ENCODE measurements at regions not wholly inside any gene's neighbourhood (a gene's known extent, or its start where the extent isn't known, plus 50 kb on each side); places are given as distances from the start of the nearest gene placed in this dataset.
"Not testable (repeated sequence)": the region's sequence is repeated elsewhere in the genome, so short reads cannot be mapped to it uniquely, and the experiment has no call there.

DNA sequence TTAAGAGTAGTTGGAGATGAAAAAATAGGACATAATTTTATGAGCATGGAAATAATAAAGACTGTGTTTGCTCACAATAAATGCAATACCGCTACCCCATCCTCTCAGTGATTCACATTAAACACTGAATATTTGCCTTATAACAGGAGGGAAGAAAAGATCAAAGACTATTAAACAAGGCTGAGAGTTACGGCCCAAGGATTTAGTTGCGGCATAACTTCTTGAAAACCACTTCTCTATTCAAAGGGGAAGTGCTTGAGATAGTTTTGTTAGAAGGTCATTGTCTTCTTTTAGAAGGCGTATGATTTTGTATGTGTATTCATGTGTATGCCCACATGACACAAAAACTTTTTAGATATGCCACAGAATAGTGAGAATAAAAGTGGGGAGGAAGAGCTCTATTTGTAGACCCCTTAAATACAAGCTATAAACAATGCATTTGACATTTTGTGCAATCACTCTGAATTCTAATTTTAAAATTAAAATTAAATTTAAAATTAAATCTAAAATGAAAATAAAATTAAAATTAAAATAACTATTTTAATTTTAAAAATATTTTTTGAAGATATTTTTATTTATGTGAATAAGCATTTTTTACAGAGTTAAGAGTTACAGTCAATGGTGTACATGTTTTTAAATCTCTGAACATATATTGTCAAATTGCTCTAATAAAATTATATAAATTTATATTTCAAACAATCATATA is 986.6 kb upstream of the ADAMTS5 start:
- no peak overlapping the region for H3K27ac ChIP-seq
- no peaks in the 10 kb centered on the region for H3K4me1 ChIP-seq
- no peak for TF ChIP-seq POLR2A (IDR thresholded peaks at IDR 0.05)
- TF ChIP-seq, protein P1, sequence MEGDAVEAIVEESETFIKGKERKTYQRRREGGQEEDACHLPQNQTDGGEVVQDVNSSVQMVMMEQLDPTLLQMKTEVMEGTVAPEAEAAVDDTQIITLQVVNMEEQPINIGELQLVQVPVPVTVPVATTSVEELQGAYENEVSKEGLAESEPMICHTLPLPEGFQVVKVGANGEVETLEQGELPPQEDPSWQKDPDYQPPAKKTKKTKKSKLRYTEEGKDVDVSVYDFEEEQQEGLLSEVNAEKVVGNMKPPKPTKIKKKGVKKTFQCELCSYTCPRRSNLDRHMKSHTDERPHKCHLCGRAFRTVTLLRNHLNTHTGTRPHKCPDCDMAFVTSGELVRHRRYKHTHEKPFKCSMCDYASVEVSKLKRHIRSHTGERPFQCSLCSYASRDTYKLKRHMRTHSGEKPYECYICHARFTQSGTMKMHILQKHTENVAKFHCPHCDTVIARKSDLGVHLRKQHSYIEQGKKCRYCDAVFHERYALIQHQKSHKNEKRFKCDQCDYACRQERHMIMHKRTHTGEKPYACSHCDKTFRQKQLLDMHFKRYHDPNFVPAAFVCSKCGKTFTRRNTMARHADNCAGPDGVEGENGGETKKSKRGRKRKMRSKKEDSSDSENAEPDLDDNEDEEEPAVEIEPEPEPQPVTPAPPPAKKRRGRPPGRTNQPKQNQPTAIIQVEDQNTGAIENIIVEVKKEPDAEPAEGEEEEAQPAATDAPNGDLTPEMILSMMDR (IDR thresholded peaks at IDR 0.05), result no peak
- DNase-seq, result no peak
- ATAC-seq, result no peak
- H3K27me3 ChIP-seq, result no peaks in the 10 kb centered on the region
- no peaks in the 10 kb centered on the region for H3K36me3 ChIP-seq (replicated peaks in 1 of 2; ENCODE audit: insufficient read depth in 1 of 2, low read depth in 2 of 2)
- intact Hi-C loops (cut with DNase I), result no loop called here
- H3K9me3 ChIP-seq, result no peaks in the 10 kb centered on the region
- no peak overlapping the region for H3K4me3 ChIP-seq
- WGBS, 2 donors, result 68 to 89% methylated on average over 4 of the region's 4 CpGs

DNA sequence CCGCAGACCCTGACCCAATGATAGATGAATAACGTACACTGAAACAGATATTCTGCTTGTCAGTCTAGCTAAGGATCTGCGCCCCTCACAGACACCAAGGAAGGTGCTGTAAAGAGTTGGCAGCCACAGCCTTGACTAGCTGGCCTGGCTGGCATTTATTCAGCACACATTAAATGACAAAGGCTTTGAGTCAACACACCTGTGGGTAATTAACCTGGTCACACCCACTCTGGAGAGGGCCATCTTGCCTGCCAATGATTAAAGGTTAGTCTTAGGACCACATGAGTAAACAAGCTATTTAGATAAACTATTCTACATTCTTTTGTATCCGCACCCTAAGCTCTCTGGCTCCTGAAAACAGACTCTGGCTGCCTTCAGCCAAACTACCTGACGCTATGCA is 982.2 kb upstream of the ADAMTS5 start:
- ATAC-seq; H3K27ac ChIP-seq; intact Hi-C loops (cut with DNase I); H3K4me3 ChIP-seq; H3K9me3 ChIP-seq; DNase-seq; H3K36me3 ChIP-seq (replicated peaks in 1 of 2; ENCODE audit: insufficient read depth in 1 of 2, low read depth in 2 of 2); H3K4me1 ChIP-seq; H3K27me3 ChIP-seq: not testable (repeated sequence)
- 84 to 87% methylated on average over 5 of the region's 5 CpGs for WGBS, 2 donors

DNA sequence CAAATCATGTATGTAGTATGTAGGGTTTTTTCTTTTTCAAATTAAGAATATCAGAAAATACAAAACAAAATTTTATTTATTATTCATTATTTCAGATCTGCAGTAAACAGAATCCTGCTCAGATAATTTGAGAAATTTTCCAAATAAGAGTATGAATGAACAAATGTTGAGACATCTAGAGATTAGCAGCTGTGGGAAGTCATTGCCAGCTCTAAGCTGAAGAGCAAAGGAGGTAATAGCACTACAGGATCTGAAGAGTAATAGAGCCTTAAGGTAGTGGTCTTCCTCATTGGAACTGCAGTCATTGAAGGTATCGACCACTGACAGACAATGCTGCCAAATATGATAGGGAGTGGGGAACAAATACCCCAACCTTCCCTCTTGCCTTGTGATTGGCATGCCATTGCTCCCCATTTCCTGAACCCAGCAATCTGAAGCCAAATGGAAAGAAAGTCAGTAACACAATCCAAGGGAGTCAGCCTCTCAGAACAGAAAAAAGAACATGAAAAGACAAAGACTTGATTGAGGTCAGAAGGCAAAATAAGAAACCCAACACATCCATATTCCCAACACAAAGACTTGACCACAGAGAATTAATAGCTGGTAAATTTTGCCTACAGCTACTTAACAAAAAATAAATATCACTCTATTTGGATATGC is 963.4 kb upstream of the ADAMTS5 start:
- 71 to 80% methylated on average over 1 of the region's 1 CpG for WGBS, 2 donors
- intact Hi-C loops (cut with DNase I); DNase-seq: not testable (repeated sequence)

DNA sequence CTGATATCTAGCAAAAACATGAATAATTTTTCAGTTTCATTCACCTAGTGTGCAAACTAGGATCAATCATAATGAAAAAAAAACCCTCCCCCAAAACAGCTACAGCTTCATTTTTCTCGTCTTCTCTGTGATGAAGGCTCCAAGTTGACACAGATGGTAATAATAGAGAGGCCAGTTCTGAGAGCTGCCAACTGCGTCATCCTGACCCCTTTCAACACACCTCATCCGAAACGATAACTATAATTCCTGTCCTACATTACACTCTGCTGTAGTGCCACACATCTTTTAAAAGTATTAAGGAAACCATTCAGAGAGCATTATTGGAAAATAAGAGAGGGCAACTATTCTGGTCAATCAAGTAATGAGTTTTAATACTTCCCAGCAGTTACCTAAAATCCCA is 962.3 kb upstream of the ADAMTS5 start:
- ATAC-seq, result not testable (repeated sequence)
- WGBS, 2 donors, result 78 to 79% methylated on average over 4 of the region's 4 CpGs

More for the DNA sequence above, 963.4 kb upstream of the ADAMTS5 start:
- not testable (repeated sequence) for ATAC-seq; H3K27ac ChIP-seq; H3K27me3 ChIP-seq; H3K4me1 ChIP-seq; H3K9me3 ChIP-seq; H3K4me3 ChIP-seq; H3K36me3 ChIP-seq (replicated peaks in 1 of 2; ENCODE audit: insufficient read depth in 1 of 2, low read depth in 2 of 2)

DNA sequence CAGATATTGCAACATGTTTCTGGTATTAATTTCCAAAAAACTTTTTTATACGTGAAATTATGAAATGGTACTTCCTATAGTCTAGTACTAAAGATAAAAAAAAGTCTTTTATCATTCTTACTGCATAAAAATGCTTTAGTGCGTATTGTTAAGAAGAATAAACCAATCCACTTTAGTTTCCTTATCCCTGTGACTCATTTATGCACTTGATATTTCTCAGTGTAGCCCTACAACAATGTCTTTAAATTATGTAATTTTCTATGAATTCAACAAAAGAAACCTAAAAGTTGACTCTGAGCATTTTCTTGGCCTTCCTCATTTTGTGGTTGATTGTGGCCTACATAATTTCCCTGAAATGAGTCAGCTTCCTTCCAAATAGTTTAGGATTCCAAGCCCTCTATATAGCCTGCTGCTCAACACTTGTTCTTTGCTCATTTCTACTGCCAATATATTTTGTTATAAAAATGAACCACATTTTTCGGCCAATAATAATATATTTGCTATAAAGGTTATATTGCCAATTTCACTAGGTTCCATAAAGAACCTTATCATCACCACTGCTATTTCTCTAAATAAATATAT is 961.7 kb upstream of the ADAMTS5 start:
- H3K4me1 ChIP-seq; H3K27me3 ChIP-seq; DNase-seq; H3K9me3 ChIP-seq; H3K4me3 ChIP-seq; H3K27ac ChIP-seq; intact Hi-C loops (cut with DNase I); ATAC-seq; H3K36me3 ChIP-seq (replicated peaks in 1 of 2; ENCODE audit: insufficient read depth in 1 of 2, low read depth in 2 of 2): not testable (repeated sequence)
- 65 to 77% methylated on average over 3 of the region's 3 CpGs for WGBS, 2 donors

More for the DNA sequence above, 962.3 kb upstream of the ADAMTS5 start:
- H3K4me3 ChIP-seq; H3K27ac ChIP-seq; H3K36me3 ChIP-seq (replicated peaks in 1 of 2; ENCODE audit: insufficient read depth in 1 of 2, low read depth in 2 of 2); H3K9me3 ChIP-seq; H3K4me1 ChIP-seq; H3K27me3 ChIP-seq; DNase-seq; intact Hi-C loops (cut with DNase I): not testable (repeated sequence)

DNA sequence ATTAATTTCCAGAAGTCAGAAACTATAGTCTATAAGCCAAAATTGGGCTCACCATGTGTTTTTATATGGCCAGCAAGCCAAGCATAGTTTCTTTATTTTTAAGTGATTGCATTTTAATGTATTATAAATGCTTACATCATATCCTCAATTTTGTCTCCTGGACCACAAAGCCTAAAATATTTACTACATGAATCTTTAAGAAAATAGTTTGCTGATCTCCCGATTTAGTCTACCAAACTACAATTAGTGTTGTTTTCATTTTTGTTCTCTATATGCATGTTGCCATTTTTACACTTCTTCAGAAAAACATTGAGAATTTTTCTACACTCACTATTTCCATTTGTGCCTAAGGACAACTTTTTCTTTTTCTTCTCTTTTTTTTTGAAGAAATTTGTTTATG is 954.5 kb upstream of the ADAMTS5 start:
- intact Hi-C loops (cut with DNase I); H3K27me3 ChIP-seq; H3K4me3 ChIP-seq; H3K36me3 ChIP-seq (replicated peaks in 1 of 2; ENCODE audit: insufficient read depth in 1 of 2, low read depth in 2 of 2); DNase-seq; H3K4me1 ChIP-seq; H3K9me3 ChIP-seq; H3K27ac ChIP-seq; ATAC-seq: not testable (repeated sequence)
- 68 to 84% methylated on average over 1 of the region's 1 CpG for WGBS, 2 donors

DNA sequence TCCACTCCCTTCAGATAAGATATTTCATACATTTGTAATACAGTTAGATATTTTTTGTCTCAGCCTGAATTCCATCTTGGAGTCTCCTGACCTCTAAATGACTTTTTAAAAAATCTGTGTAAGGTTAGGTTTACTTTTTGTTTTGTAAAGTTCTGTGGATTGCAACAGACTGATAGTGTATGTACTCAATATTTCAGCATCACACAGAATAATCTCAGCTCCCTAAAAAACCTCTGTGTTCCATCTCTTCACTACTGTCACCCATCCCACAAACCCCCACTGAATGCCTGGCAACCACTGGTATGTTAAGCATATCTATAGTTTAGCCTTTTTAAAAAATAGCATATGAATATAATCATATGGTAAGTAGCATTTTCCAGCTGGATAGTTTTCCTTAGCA is 951.1 kb upstream of the ADAMTS5 start:
- DNase-seq; H3K4me1 ChIP-seq; H3K27ac ChIP-seq; ATAC-seq; H3K9me3 ChIP-seq; H3K4me3 ChIP-seq; H3K27me3 ChIP-seq; H3K36me3 ChIP-seq (replicated peaks in 1 of 2; ENCODE audit: insufficient read depth in 1 of 2, low read depth in 2 of 2); intact Hi-C loops (cut with DNase I): not testable (repeated sequence)

DNA sequence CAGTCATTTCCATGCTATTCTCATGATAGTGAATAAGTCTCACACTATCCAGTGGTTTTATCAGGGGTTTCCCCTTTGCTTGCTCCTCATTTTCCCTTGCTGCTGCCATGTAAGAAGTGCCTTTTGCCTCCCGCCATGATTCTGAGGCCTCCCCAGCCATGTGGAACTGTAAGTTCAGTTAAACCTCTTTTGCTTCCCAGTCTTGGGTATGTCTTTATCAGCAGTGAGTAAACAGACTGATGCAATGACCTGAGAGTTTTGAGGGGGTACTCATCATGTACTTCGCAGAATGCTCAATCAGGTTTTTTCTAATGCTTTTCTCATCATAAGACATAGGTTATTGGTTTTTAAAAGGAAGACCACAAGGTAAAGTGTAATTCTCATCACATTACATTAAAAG is 949.4 kb upstream of the ADAMTS5 start:
- H3K9me3 ChIP-seq; intact Hi-C loops (cut with DNase I); H3K4me3 ChIP-seq; H3K36me3 ChIP-seq (replicated peaks in 1 of 2; ENCODE audit: insufficient read depth in 1 of 2, low read depth in 2 of 2); DNase-seq; H3K27me3 ChIP-seq; H3K27ac ChIP-seq; ATAC-seq; H3K4me1 ChIP-seq: not testable (repeated sequence)
- WGBS, 2 donors, result 74 to 79% methylated on average over 2 of the region's 2 CpGs

DNA sequence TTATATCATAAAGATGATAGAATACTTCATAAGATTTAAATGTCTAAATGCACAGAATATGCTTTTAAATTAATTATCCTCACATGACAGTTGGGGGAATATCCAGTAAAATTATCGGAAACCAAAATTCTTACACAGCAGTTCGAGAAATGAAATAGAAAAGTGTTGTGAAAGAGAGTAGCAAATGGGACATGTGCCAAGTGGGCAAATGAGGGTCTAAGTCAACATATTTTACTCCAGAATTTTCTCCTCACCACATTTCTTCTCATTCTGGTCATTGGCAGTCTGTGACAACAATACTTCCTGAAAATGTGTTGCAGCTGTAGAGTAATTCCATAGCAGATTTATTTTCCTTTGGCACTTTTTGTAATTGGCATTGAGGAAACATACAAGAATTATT is 945.2 kb upstream of the ADAMTS5 start:
- DNase-seq; H3K27ac ChIP-seq; ATAC-seq; H3K4me3 ChIP-seq; H3K4me1 ChIP-seq; intact Hi-C loops (cut with DNase I); H3K9me3 ChIP-seq; H3K27me3 ChIP-seq; H3K36me3 ChIP-seq (replicated peaks in 1 of 2; ENCODE audit: insufficient read depth in 1 of 2, low read depth in 2 of 2): not testable (repeated sequence)
- 86 to 88% methylated on average over 2 of the region's 2 CpGs for WGBS, 2 donors

DNA sequence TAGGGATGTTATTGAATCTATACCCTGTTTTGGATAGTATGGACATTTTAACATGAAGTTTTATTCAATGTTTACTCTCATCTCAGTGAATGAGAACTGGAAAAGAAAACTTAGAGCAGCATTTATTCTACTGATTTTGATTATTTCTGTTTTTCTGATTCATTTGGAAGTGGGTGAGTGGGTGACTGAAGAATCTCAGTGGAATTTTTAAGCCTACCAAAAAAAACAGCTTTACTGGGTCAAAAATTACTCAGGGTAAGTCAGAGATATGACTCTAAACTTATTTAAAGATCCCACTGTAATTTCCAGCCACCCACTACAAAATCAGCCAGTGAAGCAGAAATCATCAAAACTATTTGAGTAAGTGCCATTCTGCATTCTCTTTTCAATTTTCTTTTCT is 942.6 kb upstream of the ADAMTS5 start:
- intact Hi-C loops (cut with DNase I); H3K27ac ChIP-seq; H3K4me3 ChIP-seq; ATAC-seq; DNase-seq; H3K27me3 ChIP-seq; H3K4me1 ChIP-seq; H3K9me3 ChIP-seq; H3K36me3 ChIP-seq (replicated peaks in 1 of 2; ENCODE audit: insufficient read depth in 1 of 2, low read depth in 2 of 2): not testable (repeated sequence)

DNA sequence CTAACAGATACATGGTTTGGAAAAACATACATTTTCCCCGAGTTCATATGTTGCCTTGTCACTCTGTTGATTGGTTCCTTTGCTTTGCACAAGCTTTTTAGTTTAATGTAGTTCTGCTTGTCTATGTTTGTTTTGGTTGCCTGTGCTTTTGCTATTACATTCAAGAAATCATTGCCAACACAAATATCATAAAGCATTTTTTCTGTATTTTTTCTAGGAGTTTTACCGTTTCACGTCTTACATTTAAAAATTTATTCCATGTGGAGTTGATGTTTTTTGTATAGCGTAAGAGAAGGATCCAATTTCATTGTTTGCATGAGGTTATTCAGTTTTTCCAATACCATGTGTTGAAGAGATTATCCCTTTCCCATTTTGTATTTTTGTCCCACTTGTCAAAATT is 941.9 kb upstream of the ADAMTS5 start:
- 79 to 87% methylated on average over 4 of the region's 4 CpGs for WGBS, 2 donors
- ATAC-seq; DNase-seq; H3K4me3 ChIP-seq; H3K27ac ChIP-seq; H3K9me3 ChIP-seq; intact Hi-C loops (cut with DNase I); H3K4me1 ChIP-seq; H3K27me3 ChIP-seq; H3K36me3 ChIP-seq (replicated peaks in 1 of 2; ENCODE audit: insufficient read depth in 1 of 2, low read depth in 2 of 2): not testable (repeated sequence)
